T-helper 2 cell treated with Interferon-gamma antibody and Interleukin-4, amounts not matched to agents 5 μg/mL and 100 μg/mL, for 36 hours (primary cell): ENCODE measurements at regions not wholly inside any gene's neighbourhood (a gene's known extent, or its start where the extent isn't known, plus 50 kb on each side); places are given as distances from the start of the nearest gene placed in this dataset.

Experiments
- DNase-seq: peaks from one replicate; pipeline ENCODE4 v3.0.0; 2021; ENCODE audit warnings: low spot score
- H3K27ac Mint-ChIP-seq: one replicate; pipeline ENCODE4 v1.8.0; 2021; ENCODE audit warnings: mild to moderate bottlenecking, mixed read lengths
- H3K27me3 Mint-ChIP-seq: one replicate; pipeline ENCODE4 v1.8.0; 2021; ENCODE audit warnings: low read depth, mixed read lengths
- H3K36me3 Mint-ChIP-seq: one replicate; pipeline ENCODE4 v1.8.0; 2021; ENCODE audit warnings: low read depth, mixed read lengths
- H3K4me1 Mint-ChIP-seq: one replicate; pipeline ENCODE4 v1.8.0; 2021; ENCODE audit warnings: low read depth, mixed read lengths
- H3K4me3 Mint-ChIP-seq: one replicate; pipeline ENCODE4 v1.8.0; 2022; ENCODE audit warnings: mild to moderate bottlenecking, moderate library complexity, mixed read lengths
- H3K9me3 Mint-ChIP-seq: one replicate; pipeline ENCODE4 v1.8.0; 2021; ENCODE audit warnings: mixed read lengths

GRCh38 chr11:19350160-19350559 is 109.4 kb upstream of the E2F8 start:
- no peak overlapping the region for H3K27ac Mint-ChIP-seq
- no peaks in the 10 kb centered on the region for H3K9me3 Mint-ChIP-seq
- H3K27me3 Mint-ChIP-seq = peaks cover 53% of the 10 kb centered on the region
- H3K36me3 Mint-ChIP-seq = peaks cover 3% of the 10 kb centered on the region
- no peak overlapping the region for H3K4me3 Mint-ChIP-seq
- peaks cover 5% of the 10 kb centered on the region for H3K4me1 Mint-ChIP-seq
- DNase-seq = no peak

DNA sequence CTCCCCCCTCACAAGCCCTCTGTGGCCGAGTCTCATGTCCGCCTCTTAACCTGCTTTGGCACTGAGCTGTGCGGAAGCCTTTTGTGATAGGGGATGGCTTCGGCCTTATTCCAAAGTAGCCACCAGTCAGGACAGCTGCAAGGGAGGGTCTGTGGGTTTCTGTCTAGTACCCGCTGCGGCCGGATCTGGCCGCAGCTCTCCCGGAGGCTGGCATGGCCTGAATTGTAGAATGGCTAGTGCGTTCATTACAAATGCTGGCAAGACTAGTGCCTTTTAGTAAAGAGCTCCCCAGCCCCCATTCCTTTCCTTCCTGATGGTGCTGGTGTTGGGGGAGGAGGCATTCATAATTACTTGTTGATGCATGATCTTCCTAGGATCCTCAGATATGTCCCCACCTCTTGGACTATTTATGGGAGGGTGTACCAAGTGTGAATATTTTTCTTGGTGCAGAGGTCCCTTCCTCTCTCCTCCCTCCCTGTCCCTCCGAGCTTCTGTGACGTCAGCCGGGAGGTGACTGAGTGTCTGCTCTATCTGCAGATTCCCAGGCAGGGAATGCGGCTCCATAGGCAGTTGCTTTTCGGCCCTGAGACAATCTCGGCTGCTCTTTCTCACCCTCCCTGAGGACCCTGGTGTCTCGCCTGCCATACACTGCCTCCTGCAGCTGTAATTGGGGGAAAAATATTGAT is 108.7 kb upstream of the E2F8 start:
- Mint-ChIP-seq H3K36me3 (peaks cover 3% of the 10 kb centered on the region), H3K4me1 (peaks cover 5% of the 10 kb centered on the region), H3K9me3 (no peaks in the 10 kb centered on the region), H3K27me3 (peaks cover 54% of the 10 kb centered on the region), H3K4me3 (no peak overlapping the region), H3K27ac (no peak overlapping the region)
- no peak for DNase-seq

GRCh38 chr11:19347911-19348310 is 107.2 kb upstream of the E2F8 start:
- no peak overlapping the region for H3K27ac Mint-ChIP-seq
- H3K27me3 Mint-ChIP-seq = peaks cover 68% of the 10 kb centered on the region
- no peak for DNase-seq
- peaks cover 3% of the 10 kb centered on the region for H3K36me3 Mint-ChIP-seq
- H3K4me3 Mint-ChIP-seq = no peak overlapping the region
- peaks cover 5% of the 10 kb centered on the region for H3K4me1 Mint-ChIP-seq
- H3K9me3 Mint-ChIP-seq = no peaks in the 10 kb centered on the region

DNA sequence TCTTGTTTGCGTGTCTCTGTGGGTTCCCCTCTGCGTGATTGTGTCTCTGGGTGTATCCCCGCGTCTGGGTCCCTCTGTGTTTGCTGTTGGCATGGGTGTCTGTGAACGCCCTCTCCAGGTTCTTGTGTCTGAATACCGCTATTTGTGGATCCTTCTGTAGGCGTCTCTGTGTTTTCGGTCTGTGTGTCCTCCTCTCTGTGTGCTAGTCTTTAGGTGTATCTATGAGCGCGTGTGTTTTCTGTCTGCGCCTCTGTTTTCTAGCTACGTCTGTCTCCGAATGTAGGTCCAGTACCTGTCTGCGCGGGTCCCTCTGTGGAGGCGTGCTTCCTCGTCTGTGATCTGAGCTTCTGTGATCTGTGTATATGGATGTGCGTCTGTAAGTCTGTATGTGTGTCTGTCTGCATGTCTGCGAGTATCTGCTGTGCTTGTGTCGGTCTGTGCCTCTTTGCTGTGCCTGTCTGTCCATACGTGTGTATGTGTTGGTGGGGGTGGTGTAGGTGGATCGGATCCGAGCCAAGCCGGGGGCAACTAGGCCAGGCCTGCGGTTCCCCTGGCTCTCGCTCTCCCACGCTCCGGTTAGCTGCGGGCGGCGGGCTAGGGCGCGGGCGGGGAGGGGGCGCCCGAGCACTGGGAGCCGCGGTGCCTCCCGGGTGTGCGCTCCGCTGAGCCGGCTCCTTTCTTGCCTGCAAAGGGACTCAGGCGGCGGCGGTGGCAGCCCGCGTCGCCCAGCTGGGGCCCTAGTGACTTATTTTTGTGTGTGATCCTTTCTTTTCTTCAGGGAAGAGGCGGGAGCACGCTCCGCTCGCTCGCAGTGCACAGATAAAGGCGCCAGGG is 105.3 kb upstream of the E2F8 start:
- DNase-seq = no peak
- H3K36me3 Mint-ChIP-seq = peaks cover 3% of the 10 kb centered on the region
- H3K27me3 Mint-ChIP-seq = peaks cover 67% of the 10 kb centered on the region
- H3K27ac Mint-ChIP-seq = no peak overlapping the region
- H3K9me3 Mint-ChIP-seq = no peaks in the 10 kb centered on the region
- H3K4me3 Mint-ChIP-seq = no peak overlapping the region
- H3K4me1 Mint-ChIP-seq = peaks cover 5% of the 10 kb centered on the region

DNA sequence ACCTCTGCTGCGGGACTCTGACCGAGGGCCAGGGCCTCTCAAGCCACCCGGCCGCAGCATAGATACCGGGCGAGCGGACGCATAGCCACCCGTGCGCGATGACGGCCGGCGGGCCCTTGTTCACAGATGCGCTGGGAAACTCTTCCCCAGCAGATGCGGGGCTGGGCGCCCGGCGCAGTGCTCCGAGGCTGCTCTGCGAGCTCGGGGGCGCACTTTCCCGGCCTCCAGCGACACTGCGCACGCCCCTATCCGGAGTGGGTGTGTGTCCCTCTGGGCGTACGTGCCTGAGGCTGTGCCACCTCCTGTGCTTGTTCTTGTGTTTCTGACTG is 104.7 kb upstream of the E2F8 start:
- Mint-ChIP-seq H3K27ac (no peak overlapping the region), H3K36me3 (peaks cover 3% of the 10 kb centered on the region), H3K9me3 (no peaks in the 10 kb centered on the region), H3K4me3 (no peak overlapping the region), H3K27me3 (peaks cover 73% of the 10 kb centered on the region), H3K4me1 (peaks cover 5% of the 10 kb centered on the region)
- DNase-seq = no peak

DNA sequence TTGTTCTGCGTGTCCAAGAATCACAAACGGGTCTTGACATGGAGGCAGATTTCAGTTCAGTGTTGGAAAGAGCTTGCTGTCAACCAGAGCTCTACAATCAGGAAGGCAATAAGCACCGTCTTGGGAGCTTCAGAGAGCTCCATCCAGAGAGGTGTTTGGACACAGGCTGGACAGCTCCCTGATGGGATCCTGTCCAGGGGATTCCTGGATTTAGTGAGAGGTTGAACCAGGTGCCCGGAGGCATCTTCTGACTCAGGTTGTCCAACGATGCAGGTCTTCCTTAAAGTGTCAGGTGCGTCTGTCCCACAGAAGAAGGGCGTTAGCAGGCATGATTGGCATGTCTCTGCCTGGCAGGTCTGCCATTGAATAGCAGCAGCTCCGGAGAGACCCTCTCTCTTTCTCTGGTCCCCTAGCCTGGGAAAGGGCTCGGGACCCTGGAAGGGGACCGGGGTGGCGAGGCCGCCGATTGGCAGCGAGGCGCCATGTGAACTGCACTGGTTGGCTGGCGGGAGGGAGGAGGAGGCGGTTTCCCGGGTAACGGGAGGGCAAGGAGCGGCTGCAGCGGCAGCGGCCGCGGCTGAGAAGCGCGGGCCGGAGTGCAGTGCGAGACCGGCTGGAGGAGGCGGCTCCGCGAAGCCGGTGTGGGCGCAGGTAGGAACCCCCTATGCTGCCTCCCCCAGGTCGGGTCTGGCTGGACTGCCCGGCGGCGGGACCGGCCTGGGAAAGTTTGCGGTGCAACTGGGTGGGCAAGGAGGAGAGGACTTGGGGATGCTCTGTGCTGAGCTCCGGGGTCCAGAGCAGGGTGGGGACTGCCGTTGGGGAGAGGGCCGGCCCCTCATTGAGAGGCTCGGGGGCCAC is 104.1 kb upstream of the E2F8 start:
- Mint-ChIP-seq H3K27me3 (peaks cover 77% of the 10 kb centered on the region), H3K4me3 (no peak overlapping the region), H3K36me3 (peaks cover 3% of the 10 kb centered on the region), H3K27ac (no peak overlapping the region), H3K4me1 (peaks cover 5% of the 10 kb centered on the region), H3K9me3 (no peaks in the 10 kb centered on the region)
- DNase-seq = no peak

- Mint-ChIP-seq H3K36me3 (peaks cover 3% of the 10 kb centered on the region), H3K27ac (no peak overlapping the region), H3K4me3 (no peak overlapping the region), H3K9me3 (no peaks in the 10 kb centered on the region), H3K4me1 (peaks cover 5% of the 10 kb centered on the region), H3K27me3 (peaks cover 72% of the 10 kb centered on the region)
- DNase-seq = no peak
These were observed 101.3 kb upstream of the E2F8 start for GRCh38 chr11:19342036-19342435.

- Mint-ChIP-seq H3K9me3 (no peaks in the 10 kb centered on the region), H3K27me3 (peaks cover 38% of the 10 kb centered on the region), H3K27ac (no peak overlapping the region), H3K4me1 (no peaks in the 10 kb centered on the region), H3K36me3 (no peaks in the 10 kb centered on the region), H3K4me3 (no peak overlapping the region)
- DNase-seq = no peak
These were observed 97.6 kb upstream of the E2F8 start for GRCh38 chr11:19338375-19338774.

DNA sequence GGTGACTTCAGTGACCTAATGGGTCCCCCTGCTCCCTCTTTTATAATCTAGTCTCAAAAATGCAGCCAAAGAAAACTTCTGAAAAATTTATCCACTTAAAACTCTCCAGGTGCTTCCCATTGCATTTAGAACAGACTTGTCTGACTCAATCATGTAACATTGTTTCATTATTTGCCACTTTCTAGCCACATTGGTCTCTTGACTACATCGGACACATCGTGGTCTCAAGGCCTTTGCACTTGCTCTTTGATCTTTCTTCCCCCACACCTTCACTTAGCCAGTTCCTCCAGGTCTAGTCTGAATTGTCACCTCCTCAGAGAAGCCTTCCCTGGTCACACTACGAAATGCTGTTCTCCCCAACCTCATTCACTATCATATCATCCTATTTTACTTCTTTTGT is 97.0 kb upstream of the E2F8 start:
- Mint-ChIP-seq H3K36me3 (no peaks in the 10 kb centered on the region), H3K27ac (no peak overlapping the region), H3K4me3 (no peak overlapping the region), H3K9me3 (no peaks in the 10 kb centered on the region), H3K27me3 (peaks cover 33% of the 10 kb centered on the region), H3K4me1 (no peaks in the 10 kb centered on the region)
- no peak for DNase-seq

DNA sequence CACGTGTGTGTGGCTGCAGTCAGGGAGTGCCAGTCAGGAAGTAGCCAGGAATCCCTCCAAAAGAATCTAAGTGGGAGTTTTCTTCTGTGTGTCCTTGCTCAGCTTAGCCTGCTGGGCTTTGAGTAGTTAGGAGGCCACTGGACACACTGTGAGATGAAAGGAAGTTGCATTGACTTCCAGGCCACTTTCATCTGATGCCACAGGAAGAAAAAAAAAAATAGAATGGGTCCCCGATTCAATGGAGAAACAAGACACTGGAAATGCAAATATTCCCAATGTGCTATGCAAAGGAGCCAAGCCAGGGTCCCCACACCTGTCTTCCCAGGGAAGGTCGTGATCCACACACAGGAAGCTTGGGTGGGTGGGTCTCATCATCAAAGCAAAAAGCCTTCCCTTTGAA is 95.6 kb upstream of the E2F8 start:
- no peaks in the 10 kb centered on the region for H3K36me3 Mint-ChIP-seq
- no peaks in the 10 kb centered on the region for H3K4me1 Mint-ChIP-seq
- no peak for DNase-seq
- H3K27ac Mint-ChIP-seq = no peak overlapping the region
- no peaks in the 10 kb centered on the region for H3K9me3 Mint-ChIP-seq
- H3K4me3 Mint-ChIP-seq = no peak overlapping the region
- peaks cover 33% of the 10 kb centered on the region for H3K27me3 Mint-ChIP-seq

GRCh38 chr11:19332476-19332875 is 91.7 kb upstream of the E2F8 start:
- peaks cover 3% of the 10 kb centered on the region for H3K27me3 Mint-ChIP-seq
- H3K9me3 Mint-ChIP-seq = no peaks in the 10 kb centered on the region
- DNase-seq = no peak
- H3K36me3 Mint-ChIP-seq = no peaks in the 10 kb centered on the region
- no peak overlapping the region for H3K4me3 Mint-ChIP-seq
- H3K27ac Mint-ChIP-seq = no peak overlapping the region
- no peaks in the 10 kb centered on the region for H3K4me1 Mint-ChIP-seq

- no peak for DNase-seq
- peaks cover 3% of the 10 kb centered on the region for H3K27me3 Mint-ChIP-seq
- H3K9me3 Mint-ChIP-seq = no peaks in the 10 kb centered on the region
- no peaks in the 10 kb centered on the region for H3K4me1 Mint-ChIP-seq
- H3K27ac Mint-ChIP-seq = no peak overlapping the region
- no peaks in the 10 kb centered on the region for H3K36me3 Mint-ChIP-seq
- H3K4me3 Mint-ChIP-seq = no peak overlapping the region
These were observed 89.7 kb upstream of the E2F8 start for GRCh38 chr11:19330416-19330815.

- H3K36me3 Mint-ChIP-seq = no peaks in the 10 kb centered on the region
- peaks cover 3% of the 10 kb centered on the region for H3K27me3 Mint-ChIP-seq
- H3K4me1 Mint-ChIP-seq = no peaks in the 10 kb centered on the region
- no peak for DNase-seq
- no peaks in the 10 kb centered on the region for H3K9me3 Mint-ChIP-seq
- no peak overlapping the region for H3K4me3 Mint-ChIP-seq
- no peak overlapping the region for H3K27ac Mint-ChIP-seq
These were observed 89.2 kb upstream of the E2F8 start for GRCh38 chr11:19329970-19330369.
